Lower lobe of right lung (tissue), 2 donors: ENCODE measurements at regions not wholly inside any gene's neighbourhood (a gene's known extent, or its start where the extent isn't known, plus 50 kb on each side); places are given as distances from the start of the nearest gene placed in this dataset.

ENCODE experiments used
- ATAC-seq, 2 donors: fragments of 200-7000 bp; cut with Tn5 transposase; one replicate each; pipeline ENCODE4 v1.9.1; 2020 to 2022; ENCODE audit warnings: mild to moderate bottlenecking in 2 of 2, moderate library complexity in 2 of 2
- DNase-seq: peaks from one replicate; pipeline ENCODE4 v3.0.0-alpha.2; 2020
- H3K27ac ChIP-seq: fragments of 200-600 bp; one replicate; pipeline ENCODE4 v1.8.0; 2022
- H3K27me3 ChIP-seq: fragments of 200-600 bp; one replicate; pipeline ENCODE4 v1.8.0; 2022; ENCODE audit warnings: low read depth
- H3K36me3 ChIP-seq: fragments of 200-600 bp; one replicate; pipeline ENCODE4 v1.8.0; 2022; ENCODE audit warnings: mild to moderate bottlenecking
- H3K4me1 ChIP-seq: fragments of 200-600 bp; one replicate; pipeline ENCODE4 v1.8.0; 2022
- H3K4me3 ChIP-seq: fragments of 200-600 bp; one replicate; pipeline ENCODE4 v1.8.0; 2022; ENCODE audit warnings: mild to moderate bottlenecking
- H3K9me3 ChIP-seq: fragments of 200-600 bp; one replicate; pipeline ENCODE4 v1.8.0; 2022
- intact Hi-C: fragments of 100-400 bp; cut with DNase I; formaldehyde crosslinking; loops from one replicate; pipeline ENCODE4 v1.11.0; 2022
- TF ChIP-seq, protein P1 (sequence below): fragments of 200-600 bp; IDR thresholded peaks from one replicate; pipeline ENCODE4 v1.8.0; 2022; ENCODE audit warnings: antibody characterized with exemption, mild to moderate bottlenecking
- donor health status: DM: no; HTN: yes; CAD: no; lungs with severe emphysema.

DNA sequence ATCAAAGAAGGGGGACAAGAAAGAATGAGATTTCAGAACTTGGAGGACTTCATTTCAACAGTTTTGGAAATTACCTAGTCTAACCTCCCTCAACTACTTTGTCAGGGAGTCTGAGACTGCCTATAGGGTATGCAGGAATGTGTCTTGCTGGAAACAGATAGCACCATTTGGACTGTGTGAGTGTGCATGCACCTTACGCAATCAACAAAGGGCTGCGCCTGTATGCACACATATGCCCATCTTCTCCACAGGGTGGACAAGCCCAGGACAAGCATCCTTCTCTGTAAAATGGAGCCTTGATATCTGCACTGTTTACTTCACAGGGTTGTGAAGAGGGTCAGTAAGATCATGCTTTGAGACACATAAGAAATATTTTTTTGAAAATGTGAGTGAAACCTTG is 305.7 kb upstream of the ASIC2 start:
- Histone ChIP-seq H3K27me3 (no peaks in the 10 kb centered on the region), H3K27ac (no peak overlapping the region), H3K9me3 (no peaks in the 10 kb centered on the region), H3K4me3 (no peak overlapping the region), H3K4me1 (no peaks in the 10 kb centered on the region), H3K36me3 (no peaks in the 10 kb centered on the region)
- intact Hi-C loops: no loop called here
- ATAC-seq (no peak), DNase-seq (no peak)
- TF ChIP-seq, protein P1, sequence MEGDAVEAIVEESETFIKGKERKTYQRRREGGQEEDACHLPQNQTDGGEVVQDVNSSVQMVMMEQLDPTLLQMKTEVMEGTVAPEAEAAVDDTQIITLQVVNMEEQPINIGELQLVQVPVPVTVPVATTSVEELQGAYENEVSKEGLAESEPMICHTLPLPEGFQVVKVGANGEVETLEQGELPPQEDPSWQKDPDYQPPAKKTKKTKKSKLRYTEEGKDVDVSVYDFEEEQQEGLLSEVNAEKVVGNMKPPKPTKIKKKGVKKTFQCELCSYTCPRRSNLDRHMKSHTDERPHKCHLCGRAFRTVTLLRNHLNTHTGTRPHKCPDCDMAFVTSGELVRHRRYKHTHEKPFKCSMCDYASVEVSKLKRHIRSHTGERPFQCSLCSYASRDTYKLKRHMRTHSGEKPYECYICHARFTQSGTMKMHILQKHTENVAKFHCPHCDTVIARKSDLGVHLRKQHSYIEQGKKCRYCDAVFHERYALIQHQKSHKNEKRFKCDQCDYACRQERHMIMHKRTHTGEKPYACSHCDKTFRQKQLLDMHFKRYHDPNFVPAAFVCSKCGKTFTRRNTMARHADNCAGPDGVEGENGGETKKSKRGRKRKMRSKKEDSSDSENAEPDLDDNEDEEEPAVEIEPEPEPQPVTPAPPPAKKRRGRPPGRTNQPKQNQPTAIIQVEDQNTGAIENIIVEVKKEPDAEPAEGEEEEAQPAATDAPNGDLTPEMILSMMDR: no peak

DNA sequence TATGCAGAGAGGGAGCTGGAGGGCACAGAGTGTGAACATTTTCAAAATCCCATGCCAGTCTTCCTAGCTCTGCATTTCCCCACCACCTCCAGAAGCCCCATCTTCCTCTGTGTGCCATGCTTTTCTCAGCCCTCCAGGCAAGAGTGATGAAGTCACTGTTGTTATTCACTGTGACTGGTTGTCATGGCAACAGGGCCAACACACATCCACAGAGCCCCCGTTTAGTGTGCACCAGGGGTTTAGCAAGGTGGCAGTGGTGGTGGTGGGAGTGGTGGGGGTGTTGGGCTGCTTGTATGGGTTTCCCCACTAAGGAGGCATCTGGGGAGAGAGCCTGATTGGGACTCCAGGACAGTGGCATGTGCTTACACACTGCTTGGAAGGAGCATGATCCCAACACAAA is 309.9 kb upstream of the ASIC2 start:
- Histone ChIP-seq H3K27me3 (peaks cover 4% of the 10 kb centered on the region), H3K9me3 (no peaks in the 10 kb centered on the region), H3K36me3 (no peaks in the 10 kb centered on the region), H3K4me3 (no peak overlapping the region), H3K27ac (no peak overlapping the region), H3K4me1 (no peaks in the 10 kb centered on the region)
- no peak for DNase-seq
- TF ChIP-seq, protein P1: no peak
- intact Hi-C loops: no loop called here
- no peak for ATAC-seq

DNA sequence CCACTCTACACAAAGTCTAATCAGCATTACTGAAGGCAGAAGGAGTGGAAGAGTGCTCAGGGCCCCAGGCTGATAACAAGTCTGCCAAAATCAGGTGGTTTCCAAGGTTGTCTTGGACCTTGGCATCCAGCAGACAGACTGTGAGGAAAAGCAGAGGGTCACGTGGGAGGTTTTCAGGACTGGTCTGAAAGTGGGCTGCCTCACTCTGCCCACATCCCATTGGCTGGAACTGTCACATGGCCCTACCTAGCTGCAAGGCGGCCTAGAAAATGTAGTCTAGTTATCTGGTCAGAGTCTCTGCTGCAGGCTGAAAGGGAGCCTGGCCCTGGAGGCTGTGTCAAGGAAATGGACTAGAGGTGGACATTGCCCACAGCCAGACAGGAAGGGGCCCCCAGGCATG is 310.7 kb upstream of the ASIC2 start:
- Histone ChIP-seq H3K27ac (no peak overlapping the region), H3K9me3 (no peaks in the 10 kb centered on the region), H3K27me3 (peaks cover 4% of the 10 kb centered on the region), H3K4me1 (no peaks in the 10 kb centered on the region), H3K4me3 (no peak overlapping the region), H3K36me3 (no peaks in the 10 kb centered on the region)
- TF ChIP-seq, protein P1: no peak
- DNase-seq: no peak
- no peak for ATAC-seq
- intact Hi-C loops: no loop called here

DNA sequence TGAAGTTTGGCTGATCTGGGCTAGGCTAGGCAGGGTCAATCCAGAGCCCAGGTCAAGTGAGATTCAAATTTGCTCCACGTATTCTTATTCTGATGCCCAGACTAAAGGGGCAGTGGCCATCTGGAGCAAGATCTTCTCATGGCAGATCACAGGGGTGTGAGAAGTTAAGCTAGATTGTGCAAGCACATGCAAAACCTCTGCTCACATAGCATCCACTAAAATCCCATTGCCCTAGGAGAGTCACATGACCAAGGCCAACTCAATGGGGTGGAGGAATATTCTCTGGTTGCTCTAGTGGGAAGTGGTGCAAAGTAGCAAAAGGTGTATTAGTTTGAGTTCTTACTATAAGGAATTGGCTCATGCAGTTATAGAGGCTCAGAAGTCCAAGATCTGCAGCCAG is 318.4 kb upstream of the ASIC2 start:
- intact Hi-C loops: no loop called here
- no peak overlapping the region for H3K27ac ChIP-seq
- H3K4me3 ChIP-seq: no peak overlapping the region
- H3K9me3 ChIP-seq: no peaks in the 10 kb centered on the region
- peaks cover 7% of the 10 kb centered on the region for H3K27me3 ChIP-seq
- TF ChIP-seq, protein P1: no peak
- DNase-seq (no peak), ATAC-seq (no peak)
- H3K4me1 ChIP-seq: no peaks in the 10 kb centered on the region
- no peaks in the 10 kb centered on the region for H3K36me3 ChIP-seq

DNA sequence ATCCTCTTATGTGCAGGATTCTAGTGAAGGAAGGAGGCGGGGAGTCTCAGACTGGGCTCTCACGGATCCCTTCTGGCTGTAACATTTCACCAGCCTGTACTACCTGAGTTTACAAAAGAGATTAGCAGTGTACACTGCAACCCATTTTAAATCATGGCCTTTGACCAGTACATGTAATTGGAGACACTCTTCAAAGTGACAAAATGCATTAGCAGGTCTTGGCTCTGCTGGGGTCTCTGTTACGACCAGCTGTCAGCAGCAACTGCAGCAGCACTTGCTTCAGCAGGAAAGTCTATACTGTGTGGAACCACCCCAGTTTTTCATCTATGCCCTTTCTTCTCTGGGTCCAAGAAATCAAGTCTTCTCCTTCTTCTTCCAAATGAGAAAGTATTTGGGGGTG is 322.8 kb upstream of the ASIC2 start:
- H3K27me3 ChIP-seq: no peaks in the 10 kb centered on the region
- DNase-seq (no peak), ATAC-seq (no peak)
- TF ChIP-seq, protein P1: no peak
- intact Hi-C loops: no loop called here
- no peaks in the 10 kb centered on the region for H3K9me3 ChIP-seq
- no peaks in the 10 kb centered on the region for H3K36me3 ChIP-seq
- no peak overlapping the region for H3K4me3 ChIP-seq
- no peaks in the 10 kb centered on the region for H3K4me1 ChIP-seq
- no peak overlapping the region for H3K27ac ChIP-seq

DNA sequence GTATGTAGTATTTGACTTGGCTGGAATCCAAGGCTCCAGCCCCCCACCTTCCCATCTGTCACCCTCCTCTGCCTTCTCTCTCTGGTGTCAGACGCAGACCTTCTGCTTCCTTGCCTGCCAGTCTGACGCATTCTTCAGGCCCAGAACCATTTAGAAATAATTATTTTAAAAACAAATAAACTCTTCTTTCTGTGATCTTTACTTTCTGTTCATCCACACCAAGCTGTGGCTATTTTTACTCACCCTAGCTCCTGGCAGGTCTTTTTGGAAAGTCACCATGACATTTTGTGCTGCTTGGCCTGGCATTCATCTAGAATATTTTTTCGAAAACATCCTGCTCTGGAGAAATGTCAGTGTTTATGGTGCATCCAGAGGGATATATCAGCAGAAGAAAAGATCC is 330.7 kb upstream of the ASIC2 start:
- TF ChIP-seq, protein P1: no peak
- no peaks in the 10 kb centered on the region for H3K36me3 ChIP-seq
- no peak for ATAC-seq
- H3K4me3 ChIP-seq: no peak overlapping the region
- no peak for DNase-seq
- H3K27me3 ChIP-seq: no peaks in the 10 kb centered on the region
- intact Hi-C loops: no loop called here
- H3K4me1 ChIP-seq: no peaks in the 10 kb centered on the region
- no peaks in the 10 kb centered on the region for H3K9me3 ChIP-seq
- H3K27ac ChIP-seq: no peak overlapping the region
